Tibial nerve (tissue), 4 donors: ENCODE measurements at regions not wholly inside any gene's neighbourhood (a gene's known extent, or its start where the extent isn't known, plus 50 kb on each side); places are given as distances from the start of the nearest gene placed in this dataset.

Experiments used
- EP300 ChIP-seq, 2 donors: sonication (generic); formaldehyde crosslinking; IDR thresholded peaks; one replicate each; pipeline ENCODE4 v1.6.1; 2017; ENCODE audit warnings: antibody characterized with exemption in 2 of 2, mild to moderate bottlenecking in 1 of 2
- POLR2A ChIP-seq, 2 donors: fragments of 450-650 bp; IDR thresholded peaks; one replicate each; pipeline ENCODE4 v1.6.1; 2017; ENCODE audit warnings: antibody characterized with exemption in 2 of 2, mild to moderate bottlenecking in 2 of 2, moderate library complexity in 2 of 2
- TF ChIP-seq, protein P1 (sequence below), 5 experiments: fragments of 200-600 bp in 3 of 5; fragments of 450-650 bp in 2 of 5; sonication (generic) in 3 of 5; IDR thresholded peaks; one replicate each; pipeline ENCODE4 v1.5.1; 2016 to 2019; ENCODE audit warnings: antibody characterized with exemption in 5 of 5, mild to moderate bottlenecking in 3 of 5, moderate library complexity in 2 of 5

DNA sequence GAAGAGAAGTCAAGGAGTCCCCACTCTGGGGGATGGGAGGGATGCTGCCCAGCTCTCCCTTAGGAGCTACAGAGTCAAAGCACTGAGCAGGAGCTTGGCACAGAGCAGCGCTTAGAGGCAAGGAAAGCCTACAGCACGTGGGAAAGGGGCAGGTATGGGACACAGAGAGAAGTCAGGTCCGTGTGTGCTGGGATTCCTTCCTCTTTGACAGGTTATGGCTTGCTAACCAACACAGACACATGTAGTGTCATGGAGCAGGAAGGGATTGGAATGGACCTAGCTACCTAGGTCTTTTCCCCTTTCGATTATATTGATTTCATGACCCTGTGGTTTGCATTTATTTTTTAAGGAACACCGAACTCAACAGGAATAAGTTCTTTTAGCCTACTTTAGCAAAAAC, 208.5 kb upstream of the TUT7 start:
- TF ChIP-seq EP300 (IDR thresholded peaks at IDR 0.05) (no peak), POLR2A (IDR thresholded peaks at IDR 0.05) (no peak)
- TF ChIP-seq, protein P1, sequence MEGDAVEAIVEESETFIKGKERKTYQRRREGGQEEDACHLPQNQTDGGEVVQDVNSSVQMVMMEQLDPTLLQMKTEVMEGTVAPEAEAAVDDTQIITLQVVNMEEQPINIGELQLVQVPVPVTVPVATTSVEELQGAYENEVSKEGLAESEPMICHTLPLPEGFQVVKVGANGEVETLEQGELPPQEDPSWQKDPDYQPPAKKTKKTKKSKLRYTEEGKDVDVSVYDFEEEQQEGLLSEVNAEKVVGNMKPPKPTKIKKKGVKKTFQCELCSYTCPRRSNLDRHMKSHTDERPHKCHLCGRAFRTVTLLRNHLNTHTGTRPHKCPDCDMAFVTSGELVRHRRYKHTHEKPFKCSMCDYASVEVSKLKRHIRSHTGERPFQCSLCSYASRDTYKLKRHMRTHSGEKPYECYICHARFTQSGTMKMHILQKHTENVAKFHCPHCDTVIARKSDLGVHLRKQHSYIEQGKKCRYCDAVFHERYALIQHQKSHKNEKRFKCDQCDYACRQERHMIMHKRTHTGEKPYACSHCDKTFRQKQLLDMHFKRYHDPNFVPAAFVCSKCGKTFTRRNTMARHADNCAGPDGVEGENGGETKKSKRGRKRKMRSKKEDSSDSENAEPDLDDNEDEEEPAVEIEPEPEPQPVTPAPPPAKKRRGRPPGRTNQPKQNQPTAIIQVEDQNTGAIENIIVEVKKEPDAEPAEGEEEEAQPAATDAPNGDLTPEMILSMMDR (IDR thresholded peaks at IDR 0.05): no peak
